ENCODE measurements at regions not wholly inside any gene's neighbourhood (a gene's known extent, or its start where the extent isn't known, plus 50 kb on each side); places are given as distances from the start of the nearest gene placed in this dataset.
"Not testable (repeated sequence)": the region's sequence is repeated elsewhere in the genome, so short reads cannot be mapped to it uniquely, and the experiment has no call there.

GRCh38 chr10:31207636-31208035 lies 111.4 kb upstream of the ZEB1 start:
- no peak overlapping the region for H3K4me3 Mint-ChIP-seq
- CTCF ChIA-PET = no interaction called here
- H3K27me3 Mint-ChIP-seq = no peaks in the 10 kb centered on the region
- H3K9me3 Mint-ChIP-seq = no peaks in the 10 kb centered on the region
- H3K27ac Mint-ChIP-seq = no peak overlapping the region
- no peak for DNase-seq
- H3K4me1 Mint-ChIP-seq = no peaks in the 10 kb centered on the region
- H3K36me3 Mint-ChIP-seq = no peaks in the 10 kb centered on the region

DNA sequence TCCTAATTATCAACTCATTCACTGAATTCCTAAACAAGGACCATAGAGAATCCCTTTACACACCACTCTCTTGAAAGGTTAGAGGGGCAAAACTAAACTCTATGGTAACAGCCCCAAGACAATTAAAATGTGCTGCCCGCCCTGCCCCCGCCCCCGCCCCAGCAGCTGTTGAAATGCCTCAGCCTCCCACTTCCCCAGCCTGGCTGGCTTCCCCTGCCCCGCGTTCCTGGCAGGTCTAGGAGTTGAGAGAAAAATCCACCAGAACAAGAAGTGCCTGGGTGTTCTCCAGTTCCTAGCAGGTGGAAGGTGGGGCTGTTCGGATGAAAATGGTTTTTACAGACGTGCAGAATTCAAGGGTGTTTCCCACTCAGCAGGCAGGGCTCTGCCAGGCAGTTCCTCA lies 109.5 kb upstream of the ZEB1 start:
- no peak overlapping the region for H3K27ac Mint-ChIP-seq
- H3K9me3 Mint-ChIP-seq = no peaks in the 10 kb centered on the region
- H3K36me3 Mint-ChIP-seq = no peaks in the 10 kb centered on the region
- no peaks in the 10 kb centered on the region for H3K27me3 Mint-ChIP-seq
- H3K4me1 Mint-ChIP-seq = no peaks in the 10 kb centered on the region
- DNase-seq = no peak
- H3K4me3 Mint-ChIP-seq = no peak overlapping the region
- CTCF ChIA-PET = no interaction called here

- Mint-ChIP-seq H3K27ac (no peak overlapping the region), H3K27me3 (no peaks in the 10 kb centered on the region), H3K4me3 (no peak overlapping the region), H3K36me3 (no peaks in the 10 kb centered on the region), H3K9me3 (no peaks in the 10 kb centered on the region), H3K4me1 (no peaks in the 10 kb centered on the region)
- DNase-seq = no peak
- CTCF ChIA-PET = no interaction called here
Measured at GRCh38 chr10:31210190-31210589, 108.8 kb upstream of the ZEB1 start.

DNA sequence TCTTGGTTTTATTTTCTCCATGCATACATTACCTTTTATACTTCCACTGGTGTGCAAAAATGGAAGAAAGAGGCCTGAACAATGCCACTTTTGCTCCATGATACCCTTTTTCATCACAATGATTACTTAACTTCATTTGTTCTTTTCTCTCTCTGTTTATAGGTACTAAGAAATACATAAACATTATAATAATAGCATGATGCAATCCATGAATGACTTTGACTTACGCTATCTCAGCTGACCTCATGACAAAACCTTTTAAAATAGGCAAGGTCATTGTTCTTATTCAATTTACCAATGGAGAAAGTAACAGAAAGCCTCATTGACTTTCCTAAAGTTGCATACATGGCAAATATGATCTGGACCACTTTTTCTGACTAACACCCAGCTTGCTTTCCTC lies 105.1 kb upstream of the ZEB1 start:
- Mint-ChIP-seq H3K9me3 (no peaks in the 10 kb centered on the region), H3K36me3 (no peaks in the 10 kb centered on the region)

DNA sequence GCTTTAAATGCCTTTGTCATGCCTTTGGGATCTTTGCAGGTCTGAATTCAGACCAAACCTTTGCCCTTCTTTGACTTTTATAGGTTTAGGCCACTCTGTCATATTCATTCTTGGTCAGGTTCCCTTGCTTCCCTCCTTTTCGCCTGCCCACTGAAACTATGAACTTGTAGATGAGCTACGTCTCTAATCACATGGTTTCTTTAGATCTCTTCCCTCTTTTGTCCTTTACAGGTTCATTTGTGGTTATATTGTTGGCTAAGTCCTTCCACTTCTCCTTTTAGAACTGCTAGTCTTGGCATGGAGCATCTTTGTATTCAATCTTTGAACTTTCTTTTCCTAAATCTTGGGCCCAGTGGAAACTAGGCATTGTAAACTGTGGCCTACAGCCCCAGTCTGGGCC lies 104.0 kb upstream of the ZEB1 start:
- H3K27me3 Mint-ChIP-seq = no peaks in the 10 kb centered on the region
- no peak for DNase-seq
- H3K4me1 Mint-ChIP-seq = no peaks in the 10 kb centered on the region
- H3K27ac Mint-ChIP-seq = no peak overlapping the region
- CTCF ChIA-PET = no interaction called here
- H3K4me3 Mint-ChIP-seq = no peak overlapping the region
- H3K36me3 Mint-ChIP-seq = no peaks in the 10 kb centered on the region
- no peaks in the 10 kb centered on the region for H3K9me3 Mint-ChIP-seq

More for the DNA sequence above, 105.1 kb upstream of the ZEB1 start:
- CTCF ChIA-PET = no interaction called here
- H3K27ac Mint-ChIP-seq = no peak overlapping the region
- H3K4me1 Mint-ChIP-seq = no peaks in the 10 kb centered on the region
- no peak for DNase-seq
- H3K4me3 Mint-ChIP-seq = no peak overlapping the region
- no peaks in the 10 kb centered on the region for H3K27me3 Mint-ChIP-seq

- no peaks in the 10 kb centered on the region for H3K36me3 Mint-ChIP-seq
- H3K27me3 Mint-ChIP-seq = no peaks in the 10 kb centered on the region
- H3K9me3 Mint-ChIP-seq = no peaks in the 10 kb centered on the region
- no peak for DNase-seq
- H3K4me1 Mint-ChIP-seq = no peaks in the 10 kb centered on the region
- H3K4me3 Mint-ChIP-seq = no peak overlapping the region
- no peak overlapping the region for H3K27ac Mint-ChIP-seq
- CTCF ChIA-PET = no interaction called here
Measured at GRCh38 chr10:31219306-31219705, 99.7 kb upstream of the ZEB1 start.

DNA sequence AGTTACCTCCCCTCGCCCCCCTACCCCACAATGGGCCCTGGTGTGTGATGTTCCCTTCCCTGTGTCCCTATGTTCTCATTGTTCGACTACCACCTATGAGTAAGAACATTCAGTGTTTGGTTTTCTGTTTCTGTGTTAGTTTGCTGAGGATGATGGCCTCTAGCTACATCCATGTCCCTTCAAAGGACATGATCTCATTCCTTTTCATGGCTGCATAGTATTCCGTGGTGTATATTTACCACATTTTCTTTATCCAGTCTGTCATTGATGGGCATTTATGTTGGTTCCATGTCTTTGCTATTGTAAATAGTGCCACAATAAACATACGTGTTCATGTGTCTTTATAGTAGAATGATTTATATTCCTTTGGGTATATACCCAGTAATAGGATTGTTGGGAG lies 90.2 kb upstream of the ZEB1 start:
- H3K4me3 Mint-ChIP-seq, H3K4me1 Mint-ChIP-seq, CTCF ChIA-PET, H3K27me3 Mint-ChIP-seq, DNase-seq, H3K27ac Mint-ChIP-seq, H3K36me3 Mint-ChIP-seq: not testable (repeated sequence)
- peaks cover 14% of the 10 kb centered on the region for H3K9me3 Mint-ChIP-seq

DNA sequence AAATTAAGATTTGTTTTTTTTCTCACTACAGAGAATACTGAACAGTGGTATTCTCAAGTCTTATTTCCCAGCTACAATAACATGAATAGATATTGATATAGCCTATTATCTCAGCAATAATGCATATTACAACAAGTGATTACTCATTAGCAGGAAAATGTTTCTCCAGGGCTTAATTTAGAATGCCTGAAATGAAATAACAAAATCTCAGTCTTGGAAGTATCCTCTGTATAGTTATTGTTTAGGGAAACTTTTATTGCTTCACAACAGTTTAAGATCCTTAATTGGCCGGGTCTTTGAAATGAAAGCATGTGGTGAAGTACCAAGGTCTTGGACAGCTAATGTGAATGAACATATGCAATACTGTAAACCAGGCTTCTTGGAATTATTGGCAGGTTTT lies 79.1 kb upstream of the ZEB1 start:
- Mint-ChIP-seq H3K9me3 (no peaks in the 10 kb centered on the region), H3K4me1 (no peaks in the 10 kb centered on the region), H3K27me3 (no peaks in the 10 kb centered on the region), H3K36me3 (no peaks in the 10 kb centered on the region), H3K27ac (no peak overlapping the region), H3K4me3 (no peak overlapping the region)
- DNase-seq = no peak
- CTCF ChIA-PET = no interaction called here

DNA sequence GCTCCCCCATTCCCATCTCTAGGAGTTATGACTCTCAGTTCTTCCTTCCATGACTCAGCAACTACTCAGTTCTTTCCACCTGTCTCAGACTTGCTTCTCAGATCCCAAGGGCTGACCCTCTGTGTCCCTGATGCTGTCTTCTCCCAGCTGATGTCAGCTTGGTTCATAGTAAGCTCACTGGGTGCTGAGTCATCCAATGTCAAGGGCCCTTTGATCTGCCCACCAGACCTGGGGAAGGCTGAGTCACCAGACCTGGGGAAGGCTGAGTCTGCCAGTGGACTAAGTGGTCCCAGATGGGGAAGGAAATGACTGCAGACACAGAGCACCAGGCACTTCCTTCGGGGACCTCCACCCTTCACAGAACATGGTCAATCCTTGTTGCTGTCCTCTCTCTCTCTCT lies 76.1 kb upstream of the ZEB1 start:
- DNase-seq = no peak
- no peak overlapping the region for H3K27ac Mint-ChIP-seq

GRCh38 chr10:31251118-31251517 lies 67.9 kb upstream of the ZEB1 start:
- H3K36me3 Mint-ChIP-seq, H3K4me1 Mint-ChIP-seq, H3K4me3 Mint-ChIP-seq, H3K9me3 Mint-ChIP-seq, CTCF ChIA-PET, H3K27me3 Mint-ChIP-seq, H3K27ac Mint-ChIP-seq, DNase-seq: not testable (repeated sequence)

More for the DNA sequence above, 76.1 kb upstream of the ZEB1 start:
- H3K9me3 Mint-ChIP-seq = no peaks in the 10 kb centered on the region
- H3K27me3 Mint-ChIP-seq = no peaks in the 10 kb centered on the region
- no peaks in the 10 kb centered on the region for H3K36me3 Mint-ChIP-seq
- no peaks in the 10 kb centered on the region for H3K4me1 Mint-ChIP-seq
- CTCF ChIA-PET = interaction anchor here (0.7 kb wide), 1 partner anchor 160 kb away, joined by 4 read pairs; no protein-coding TSS in a partner anchor
- no peak overlapping the region for H3K4me3 Mint-ChIP-seq

GRCh38 chr10:31253237-31253636 lies 65.8 kb upstream of the ZEB1 start:
- Mint-ChIP-seq H3K4me1 (no peaks in the 10 kb centered on the region), H3K36me3 (no peaks in the 10 kb centered on the region), H3K9me3 (no peaks in the 10 kb centered on the region), H3K27me3 (peaks cover 4% of the 10 kb centered on the region), H3K27ac (no peak overlapping the region), H3K4me3 (no peak overlapping the region)
- CTCF ChIA-PET = no interaction called here
- no peak for DNase-seq

DNA sequence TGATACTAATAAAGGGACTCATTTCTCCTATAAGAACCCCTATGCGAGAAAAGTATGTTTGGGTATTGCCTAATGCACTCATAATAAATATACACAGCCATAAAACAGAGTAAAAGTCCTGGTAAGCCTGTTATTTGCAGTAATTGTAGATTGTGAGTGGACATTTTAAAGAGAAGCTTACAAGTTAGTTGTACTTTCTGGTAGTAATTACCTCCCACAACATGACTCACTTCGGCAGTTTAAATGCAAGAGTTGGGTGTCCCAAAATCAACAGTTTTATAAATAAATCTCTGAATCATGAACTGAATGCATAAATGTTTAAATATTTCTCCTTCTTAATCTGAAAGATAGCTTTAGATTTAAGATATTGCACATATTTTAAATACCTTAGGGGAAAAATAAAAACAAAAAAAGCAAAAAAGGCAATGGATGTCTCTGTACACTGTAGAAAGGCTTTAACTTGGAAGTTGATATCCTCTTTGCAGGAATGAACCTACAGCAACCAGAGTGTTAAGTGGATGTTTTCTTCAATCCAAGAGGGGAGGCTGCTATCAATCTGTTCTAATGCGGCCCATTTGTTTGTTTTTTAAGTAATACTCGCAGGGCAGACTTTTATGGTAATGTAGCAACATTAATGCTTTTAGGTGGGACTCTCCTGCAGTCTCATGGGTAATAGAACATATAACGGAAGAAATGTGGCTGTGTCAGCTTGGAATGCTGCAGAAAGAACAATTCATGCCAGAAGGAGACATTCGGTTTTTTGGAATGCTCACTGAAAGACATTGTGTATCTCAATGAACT lies 57.3 kb upstream of the ZEB1 start:
- Mint-ChIP-seq H3K27ac (no peak overlapping the region), H3K27me3 (peaks cover 4% of the 10 kb centered on the region), H3K4me3 (no peak overlapping the region), H3K4me1 (no peaks in the 10 kb centered on the region), H3K36me3 (no peaks in the 10 kb centered on the region), H3K9me3 (no peaks in the 10 kb centered on the region)
- CTCF ChIA-PET = interaction anchor here (1.1 kb wide), 1 partner anchor 18 kb away, joined by 3 read pairs; no protein-coding TSS in a partner anchor
- DNase-seq = no peak

DNA sequence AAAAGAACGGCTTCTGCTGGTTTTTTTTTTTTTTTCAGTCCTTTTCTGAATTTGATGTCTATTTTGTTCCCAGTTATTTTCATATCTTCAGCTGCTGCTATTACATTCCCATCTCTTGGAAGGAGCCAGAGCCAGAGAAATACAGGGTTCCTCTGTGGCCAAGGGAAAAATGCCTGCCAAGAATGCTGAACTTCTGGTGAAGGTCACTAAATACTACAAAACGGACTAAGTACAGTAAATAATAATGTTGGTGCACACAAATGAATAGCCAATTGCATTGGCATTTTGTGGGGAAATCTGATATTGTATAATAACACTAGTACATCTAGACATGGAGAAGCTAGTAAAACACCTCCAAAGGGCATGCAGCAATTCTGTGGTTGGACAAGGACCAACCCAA lies 56.3 kb upstream of the ZEB1 start:
- Mint-ChIP-seq H3K4me3 (no peak overlapping the region), H3K4me1 (no peaks in the 10 kb centered on the region), H3K27me3 (no peaks in the 10 kb centered on the region), H3K27ac (no peak overlapping the region), H3K9me3 (no peaks in the 10 kb centered on the region), H3K36me3 (no peaks in the 10 kb centered on the region)
- no peak for DNase-seq
- CTCF ChIA-PET = no interaction called here

DNA sequence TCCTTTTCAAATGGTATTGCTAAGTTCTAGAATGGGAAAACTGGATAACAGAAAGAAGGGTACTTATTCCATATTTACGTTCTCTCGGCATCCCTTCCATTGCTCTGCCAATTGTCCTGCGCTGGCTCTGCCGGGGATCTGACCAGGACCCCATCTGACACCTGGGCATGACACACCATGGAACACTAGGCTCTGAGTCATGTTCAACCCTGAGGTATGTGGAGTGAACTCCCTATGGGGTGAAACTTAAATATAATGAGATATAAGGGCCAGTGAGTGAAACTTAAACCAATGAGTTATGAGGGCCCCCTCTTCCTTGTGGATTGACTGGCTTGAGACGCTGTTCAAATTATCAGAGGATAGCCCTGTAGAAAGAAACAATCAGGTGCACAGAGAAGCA lies 55.1 kb upstream of the ZEB1 start:
- CTCF ChIA-PET = no interaction called here
- H3K4me1 Mint-ChIP-seq = no peaks in the 10 kb centered on the region
- no peak for DNase-seq
- no peak overlapping the region for H3K27ac Mint-ChIP-seq
- no peaks in the 10 kb centered on the region for H3K27me3 Mint-ChIP-seq
- H3K9me3 Mint-ChIP-seq = no peaks in the 10 kb centered on the region
- no peak overlapping the region for H3K4me3 Mint-ChIP-seq
- H3K36me3 Mint-ChIP-seq = no peaks in the 10 kb centered on the region

DNA sequence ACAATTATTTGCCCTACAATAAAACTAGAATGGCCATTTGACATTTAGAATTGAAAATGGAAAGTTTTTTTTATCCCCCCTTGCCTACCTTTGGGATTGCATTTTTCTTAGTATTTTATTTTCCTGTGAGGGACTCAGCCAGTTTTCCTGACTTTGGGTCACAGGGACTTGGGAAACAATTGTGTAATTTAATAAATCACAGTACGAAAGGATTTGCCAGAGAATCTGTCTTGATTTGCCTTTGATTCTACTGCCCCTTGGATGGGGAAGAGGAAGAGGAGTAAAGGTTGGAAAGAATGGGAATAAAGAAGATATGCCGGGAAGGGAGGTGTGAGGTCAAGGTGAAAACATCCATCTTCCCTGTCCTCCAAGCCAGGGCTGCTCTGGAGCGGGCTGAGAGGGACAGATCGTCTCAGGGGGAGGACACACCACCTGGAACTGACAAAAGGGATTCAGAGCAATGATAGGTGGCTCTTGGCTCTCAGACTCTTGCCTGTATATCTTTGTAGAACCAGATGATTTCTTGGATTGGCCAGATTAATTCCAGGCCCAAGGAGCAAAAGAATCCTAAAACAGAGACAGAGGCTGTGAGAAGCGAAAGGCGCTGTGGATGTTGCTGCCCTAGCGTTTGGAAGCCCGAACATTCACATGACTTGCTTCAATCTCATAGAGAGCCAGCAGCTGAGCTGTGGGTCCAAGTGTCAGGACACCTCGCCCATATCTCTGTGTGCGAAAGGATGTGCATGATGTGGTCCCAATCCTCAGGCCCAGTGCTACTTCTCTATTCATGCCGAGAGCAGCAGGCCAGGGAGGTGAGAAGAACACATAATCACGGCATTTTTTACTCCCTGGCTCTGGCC lies 50.3 kb upstream of the ZEB1 start:
- Mint-ChIP-seq H3K27ac (no peak overlapping the region), H3K4me3 (no peak overlapping the region), H3K36me3 (no peaks in the 10 kb centered on the region), H3K27me3 (no peaks in the 10 kb centered on the region), H3K4me1 (no peaks in the 10 kb centered on the region), H3K9me3 (peaks cover 5% of the 10 kb centered on the region)
- DNase-seq = no peak
- CTCF ChIA-PET = no interaction called here

All from activated naive CD4-positive, alpha-beta T cell treated with anti-CD3 and anti-CD28 coated beads, Interleukin-2, amount 10 ng/mL, durations not matched to agents 7 days and 5 days (primary cell).